MCF 10A (cell line): ENCODE measurements at regions not wholly inside any gene's neighbourhood (a gene's known extent, or its start where the extent isn't known, plus 50 kb on each side); places are given as distances from the start of the nearest gene placed in this dataset.

Experiments used
- BruUV-seq: library from RNA; stranded (reverse); fragments of 400-500 nt; replicated peaks from 2 replicates; lab custom pipeline; 2021; lab: Mats Ljungman, UMichigan
- CTCF ChIA-PET: fragments of 300-600 bp; sonication (Branson Sonifier 250); formaldehyde crosslinking; extraction: SDS; loops from one replicate; lab custom pipeline; 2021; ENCODE audit warnings: antibody characterized with exemption, inconsistent platforms; lab: Yijun Ruan, JAX
- POLR2A ChIA-PET: fragments of 300-600, 350-650 bp; sonication (Branson Sonifier 250); formaldehyde crosslinking; extraction: SDS; loops from one replicate; lab custom pipeline; 2020; ENCODE audit warnings: antibody characterized with exemption, inconsistent platforms; lab: Yijun Ruan, JAX
- DNase-seq: peaks from one replicate; pipeline ENCODE4 v3.0.0-alpha.2; 2018; ENCODE audit not compliant: unreplicated experiment
- H3K27ac Mint-ChIP-seq: one replicate; pipeline ENCODE4 v1.8.0; 2022; ENCODE audit warnings: mild to moderate bottlenecking, low read depth, mixed read lengths; ENCODE audit not compliant: unreplicated experiment
- H3K27me3 Mint-ChIP-seq: one replicate; pipeline ENCODE4 v1.8.0; 2022; ENCODE audit warnings: mixed read lengths; ENCODE audit not compliant: insufficient read depth, unreplicated experiment
- H3K36me3 Mint-ChIP-seq: one replicate; pipeline ENCODE4 v1.8.0; 2022; ENCODE audit warnings: mild to moderate bottlenecking, moderate library complexity, mixed read lengths; ENCODE audit not compliant: insufficient read depth, unreplicated experiment
- H3K4me1 Mint-ChIP-seq: one replicate; pipeline ENCODE4 v1.8.0; 2022; ENCODE audit warnings: mixed read lengths; ENCODE audit not compliant: insufficient read depth, unreplicated experiment
- H3K4me3 Mint-ChIP-seq: one replicate; pipeline ENCODE4 v1.8.0; 2022; ENCODE audit warnings: mild to moderate bottlenecking, moderate library complexity, mixed read lengths; ENCODE audit not compliant: unreplicated experiment
- H3K9me3 Mint-ChIP-seq: one replicate; pipeline ENCODE4 v1.8.0; 2022; ENCODE audit warnings: mixed read lengths; ENCODE audit not compliant: unreplicated experiment
- intact Hi-C: fragments of 100-400 bp; cut with micrococcal nuclease; formaldehyde crosslinking; loops from 2 replicates; pipeline ENCODE4 v1.14.1; 2022
- TF ChIP-seq, protein P1 (sequence below): fragments of 200-600 bp; IDR thresholded peaks from one replicate; pipeline ENCODE4 v1.8.0; 2022; ENCODE audit warnings: antibody characterized with exemption, mild to moderate bottlenecking; ENCODE audit not compliant: unreplicated experiment

DNA sequence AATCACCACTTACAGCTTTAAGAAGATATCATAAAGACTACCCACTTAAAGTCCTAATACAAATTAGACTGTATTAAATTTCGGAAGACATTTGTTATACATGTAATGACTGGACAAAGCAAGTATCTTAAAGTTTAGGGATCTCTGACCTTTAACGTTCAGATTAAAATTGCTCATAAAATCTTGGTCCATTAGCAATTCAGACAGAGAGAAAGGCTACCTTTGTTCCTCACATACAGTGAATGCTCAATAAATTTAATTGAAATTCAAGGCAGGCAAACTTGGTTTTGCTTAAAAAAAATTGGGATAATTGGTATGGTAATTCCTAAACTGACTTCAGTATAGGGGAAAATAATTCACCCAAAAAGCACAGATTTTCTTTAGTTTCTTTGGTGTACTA lies 285.9 kb upstream of the EMCN start:
- POLR2A ChIA-PET = no interaction called here
- intact Hi-C loops = no loop called here
- Mint-ChIP-seq H3K9me3 (no peaks in the 10 kb centered on the region), H3K27me3 (no peaks in the 10 kb centered on the region), H3K4me1 (no peaks in the 10 kb centered on the region), H3K27ac (no peak overlapping the region), H3K4me3 (no peak overlapping the region), H3K36me3 (no peaks in the 10 kb centered on the region)
- DNase-seq = no peak
- TF ChIP-seq, protein P1, sequence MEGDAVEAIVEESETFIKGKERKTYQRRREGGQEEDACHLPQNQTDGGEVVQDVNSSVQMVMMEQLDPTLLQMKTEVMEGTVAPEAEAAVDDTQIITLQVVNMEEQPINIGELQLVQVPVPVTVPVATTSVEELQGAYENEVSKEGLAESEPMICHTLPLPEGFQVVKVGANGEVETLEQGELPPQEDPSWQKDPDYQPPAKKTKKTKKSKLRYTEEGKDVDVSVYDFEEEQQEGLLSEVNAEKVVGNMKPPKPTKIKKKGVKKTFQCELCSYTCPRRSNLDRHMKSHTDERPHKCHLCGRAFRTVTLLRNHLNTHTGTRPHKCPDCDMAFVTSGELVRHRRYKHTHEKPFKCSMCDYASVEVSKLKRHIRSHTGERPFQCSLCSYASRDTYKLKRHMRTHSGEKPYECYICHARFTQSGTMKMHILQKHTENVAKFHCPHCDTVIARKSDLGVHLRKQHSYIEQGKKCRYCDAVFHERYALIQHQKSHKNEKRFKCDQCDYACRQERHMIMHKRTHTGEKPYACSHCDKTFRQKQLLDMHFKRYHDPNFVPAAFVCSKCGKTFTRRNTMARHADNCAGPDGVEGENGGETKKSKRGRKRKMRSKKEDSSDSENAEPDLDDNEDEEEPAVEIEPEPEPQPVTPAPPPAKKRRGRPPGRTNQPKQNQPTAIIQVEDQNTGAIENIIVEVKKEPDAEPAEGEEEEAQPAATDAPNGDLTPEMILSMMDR = no peak
- no TSS peak for BruUV-seq
- CTCF ChIA-PET = no interaction called here

DNA sequence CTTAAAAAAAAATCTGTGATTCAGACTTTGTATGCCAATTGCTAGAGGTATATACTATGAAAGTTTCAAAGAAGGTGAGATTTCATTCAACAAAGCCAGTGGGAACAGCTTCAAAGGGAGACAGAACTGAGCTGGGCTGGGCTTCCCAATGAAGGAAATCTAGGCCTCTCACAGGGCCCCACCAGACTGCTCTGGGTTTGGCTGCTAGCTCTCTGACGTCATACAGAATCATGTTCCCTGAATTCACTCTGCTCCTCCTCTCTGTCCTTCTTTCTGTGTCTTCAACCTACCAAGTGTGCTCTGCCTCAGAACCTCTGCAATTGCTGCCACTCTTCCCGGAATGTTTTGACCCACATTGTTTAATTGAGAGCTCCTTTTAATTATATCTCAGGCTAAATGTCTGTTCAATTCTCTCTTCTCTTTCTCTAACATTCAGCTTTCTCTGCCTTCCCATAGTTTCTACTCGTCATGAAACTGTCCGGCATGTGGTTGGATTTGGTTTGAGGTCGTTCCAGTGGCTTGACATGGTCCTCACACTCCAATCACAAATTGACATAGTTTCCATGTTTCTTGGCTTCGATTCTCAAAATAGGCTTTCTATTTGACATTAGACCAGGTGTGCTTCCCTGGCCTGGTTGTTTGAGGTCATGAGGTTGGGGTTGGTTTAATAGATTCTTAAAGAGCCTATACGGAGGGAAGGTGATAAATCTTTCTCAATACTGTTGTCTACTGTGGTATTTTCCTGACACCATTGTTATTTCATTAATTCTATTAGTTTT lies 282.1 kb upstream of the EMCN start:
- H3K9me3 Mint-ChIP-seq = no peaks in the 10 kb centered on the region
- no peaks in the 10 kb centered on the region for H3K27me3 Mint-ChIP-seq
- H3K27ac Mint-ChIP-seq = no peak overlapping the region
- no peaks in the 10 kb centered on the region for H3K36me3 Mint-ChIP-seq
- intact Hi-C loops = no loop called here
- ChIA-PET CTCF (interaction anchor here (1.0 kb wide), 1 partner anchor 25 kb away, joined by 4 read pairs; no protein-coding TSS in a partner anchor), POLR2A (no interaction called here)
- BruUV-seq = no TSS peak
- no peaks in the 10 kb centered on the region for H3K4me1 Mint-ChIP-seq
- no peak overlapping the region for H3K4me3 Mint-ChIP-seq
- TF ChIP-seq, protein P1 = no peak
- no peak for DNase-seq

DNA sequence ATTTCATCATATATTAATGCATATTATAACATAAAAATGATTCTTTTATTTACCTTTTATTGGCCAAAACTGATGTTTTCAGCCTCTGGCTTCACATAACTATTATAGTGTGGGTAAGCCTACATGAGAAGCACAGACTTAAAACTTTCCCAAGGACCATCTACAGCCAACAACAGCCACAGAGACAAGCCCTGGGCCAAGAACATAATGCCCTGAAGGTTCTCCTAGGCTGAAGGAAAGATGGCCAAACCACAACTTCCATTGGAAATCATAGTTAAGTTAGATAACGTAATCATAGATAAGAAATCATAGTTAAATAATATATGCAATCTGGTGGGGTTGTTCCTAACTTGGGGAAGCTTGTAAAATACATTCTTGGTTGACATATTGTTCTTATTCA lies 280.0 kb upstream of the EMCN start:
- H3K4me3 Mint-ChIP-seq = no peak overlapping the region
- intact Hi-C loops = no loop called here
- H3K27me3 Mint-ChIP-seq = no peaks in the 10 kb centered on the region
- no peak overlapping the region for H3K27ac Mint-ChIP-seq
- CTCF ChIA-PET = no interaction called here
- H3K9me3 Mint-ChIP-seq = no peaks in the 10 kb centered on the region
- POLR2A ChIA-PET = no interaction called here
- DNase-seq = no peak
- no peaks in the 10 kb centered on the region for H3K36me3 Mint-ChIP-seq
- TF ChIP-seq, protein P1 = no peak
- no peaks in the 10 kb centered on the region for H3K4me1 Mint-ChIP-seq
- BruUV-seq = no TSS peak

DNA sequence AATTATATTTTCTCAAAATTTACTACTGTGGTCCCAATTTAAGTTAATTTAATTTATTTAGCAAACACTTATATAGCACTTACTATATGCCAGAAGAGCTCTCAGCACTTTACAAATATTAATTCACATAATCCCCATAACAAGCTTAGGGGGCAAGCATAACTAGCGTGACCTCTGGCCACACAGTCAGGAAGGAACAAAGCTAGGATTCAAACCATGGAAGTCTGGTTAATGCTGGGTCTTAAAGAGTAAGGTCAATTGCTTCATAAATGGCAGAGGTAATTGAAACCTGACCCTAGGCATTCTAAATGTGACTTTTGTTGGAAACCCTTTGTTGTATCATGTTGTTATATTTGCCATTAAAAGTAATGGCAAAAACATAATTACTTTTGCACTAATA lies 279.5 kb upstream of the EMCN start:
- no peak overlapping the region for H3K4me3 Mint-ChIP-seq
- ChIA-PET CTCF (no interaction called here), POLR2A (no interaction called here)
- TF ChIP-seq, protein P1 = no peak
- no peaks in the 10 kb centered on the region for H3K9me3 Mint-ChIP-seq
- no peak for DNase-seq
- H3K4me1 Mint-ChIP-seq = no peaks in the 10 kb centered on the region
- H3K27me3 Mint-ChIP-seq = no peaks in the 10 kb centered on the region
- no TSS peak for BruUV-seq
- no peak overlapping the region for H3K27ac Mint-ChIP-seq
- H3K36me3 Mint-ChIP-seq = no peaks in the 10 kb centered on the region
- intact Hi-C loops = no loop called here
